Astrocyte of the hippocampus (primary cell): ENCODE measurements at regions not wholly inside any gene's neighbourhood (a gene's known extent, or its start where the extent isn't known, plus 50 kb on each side); places are given as distances from the start of the nearest gene placed in this dataset.

Experiments
- DNase-seq: peaks from one replicate; pipeline ENCODE4 v3.0.0; 2011; ENCODE audit warnings: low read depth, low spot score

DNA sequence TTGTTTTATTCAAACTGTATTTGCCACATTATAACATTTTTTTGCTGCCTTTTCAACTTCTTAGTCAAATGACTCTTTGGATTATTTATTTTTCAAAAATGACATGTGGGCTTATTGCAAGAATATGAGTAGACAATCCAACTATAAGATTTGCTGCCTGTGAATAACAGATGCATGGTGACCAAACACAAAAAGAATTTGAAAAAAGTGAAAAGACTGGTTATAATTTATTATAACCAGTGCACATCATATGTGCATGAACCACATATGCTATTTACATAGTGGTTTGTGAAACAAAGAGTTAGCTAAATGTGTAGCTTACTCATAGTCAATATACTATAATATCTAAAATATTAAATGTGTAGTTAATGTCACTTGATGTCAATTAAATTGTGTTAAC, 2086.8 kb downstream of the ARAP2 start:
- no peak for DNase-seq

DNA sequence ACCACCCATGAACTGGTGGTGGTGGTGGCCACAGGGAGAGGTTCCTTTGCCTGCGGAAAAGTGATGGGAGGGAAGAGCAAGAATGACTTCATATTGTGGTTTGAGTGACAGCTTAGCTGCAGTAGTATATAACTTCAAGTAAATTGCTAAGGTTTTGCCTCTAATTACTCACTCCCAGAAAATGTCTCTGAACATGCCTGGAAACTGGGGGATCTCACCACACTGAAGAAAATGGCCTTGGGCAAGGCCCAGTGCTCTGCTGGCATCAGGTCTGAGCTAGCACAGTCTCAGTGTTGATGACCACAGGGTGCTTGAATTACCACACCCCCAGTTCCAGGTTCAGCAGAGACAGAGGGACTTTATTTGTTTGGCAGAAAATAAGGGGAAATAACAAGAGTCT, 2085.4 kb downstream of the ARAP2 start:
- DNase-seq = peak; percentile 0

DNA sequence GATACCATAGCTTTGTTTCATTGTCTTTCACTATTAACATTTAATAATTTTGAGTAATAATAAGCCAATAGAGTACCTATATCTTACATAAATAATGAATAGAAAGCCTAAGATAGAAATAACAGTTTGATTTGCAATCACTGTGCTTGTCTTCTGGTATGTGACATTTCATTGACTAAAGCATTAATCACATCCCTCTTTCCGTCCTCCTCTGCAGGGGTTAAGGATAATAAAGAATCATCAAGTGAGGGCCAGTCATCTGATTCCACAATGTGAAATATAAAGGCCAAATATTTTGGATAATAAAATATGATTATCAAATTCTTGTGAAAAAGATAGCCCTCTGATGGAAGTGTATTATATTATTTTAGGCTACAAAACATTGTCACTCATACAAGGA, 2073.4 kb downstream of the ARAP2 start:
- no peak for DNase-seq

DNA sequence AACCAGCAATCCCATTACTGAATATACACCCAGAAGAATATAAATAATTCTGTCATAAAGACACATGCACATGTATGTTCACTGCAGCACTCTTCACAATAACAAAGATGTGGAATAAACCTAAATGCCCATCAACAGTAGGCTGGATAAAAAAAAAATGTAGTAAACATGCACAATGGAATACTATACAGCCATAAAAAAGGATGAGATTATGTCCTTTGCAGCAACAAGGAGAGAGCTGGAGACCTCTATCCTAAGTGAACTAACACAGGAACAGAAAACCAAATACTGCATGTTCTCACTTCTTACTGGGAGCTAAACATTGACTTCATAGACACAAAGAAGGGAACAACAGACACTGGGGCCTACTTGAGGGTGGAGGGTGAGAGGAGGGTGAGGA, 2067.7 kb downstream of the ARAP2 start:
- DNase-seq = no peak

DNA sequence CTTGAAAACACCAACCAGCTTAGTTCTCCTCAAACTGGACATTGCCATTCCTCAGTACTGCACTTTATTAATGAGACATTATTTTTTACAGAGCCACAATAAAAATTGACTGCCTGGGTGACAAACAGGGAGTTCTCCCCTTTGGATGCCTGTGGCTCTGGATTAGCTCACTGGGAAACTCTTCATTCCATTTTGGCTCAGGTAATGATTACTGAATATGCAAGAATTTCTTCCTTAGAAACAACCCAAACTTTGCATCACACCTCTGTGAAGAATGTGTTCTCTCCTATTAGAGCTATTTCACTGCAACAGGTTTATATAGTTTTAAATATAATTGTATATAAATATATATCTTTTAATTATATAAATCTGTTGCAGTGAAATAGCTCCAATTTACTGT, 2065.8 kb downstream of the ARAP2 start:
- DNase-seq = peak; percentile 12

DNA sequence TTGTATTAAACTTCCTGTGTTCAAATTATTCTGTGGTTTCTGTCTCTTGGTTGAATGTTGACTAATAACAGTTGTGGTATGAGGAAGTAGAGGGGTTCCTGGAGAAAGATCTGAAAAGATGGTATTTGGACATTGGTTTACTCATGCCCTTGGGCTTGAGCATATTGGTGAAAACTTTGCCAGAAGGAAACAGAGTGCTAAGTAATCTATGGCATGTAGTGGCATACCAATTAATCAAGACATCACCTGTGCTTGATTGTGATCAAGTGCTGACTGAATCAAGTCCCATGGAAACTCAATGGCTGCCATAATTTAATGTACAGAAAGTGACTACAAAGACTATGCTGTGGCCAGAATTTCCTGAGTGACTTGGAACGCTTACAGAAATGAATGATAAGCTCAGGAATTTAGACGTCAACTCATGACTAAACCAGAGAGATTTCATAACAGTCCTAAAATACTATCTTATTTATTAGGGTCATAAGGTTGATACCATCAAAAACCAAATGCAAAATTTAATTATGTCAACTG, 2062.9 kb downstream of the ARAP2 start:
- peak; percentile 69 for DNase-seq

DNA sequence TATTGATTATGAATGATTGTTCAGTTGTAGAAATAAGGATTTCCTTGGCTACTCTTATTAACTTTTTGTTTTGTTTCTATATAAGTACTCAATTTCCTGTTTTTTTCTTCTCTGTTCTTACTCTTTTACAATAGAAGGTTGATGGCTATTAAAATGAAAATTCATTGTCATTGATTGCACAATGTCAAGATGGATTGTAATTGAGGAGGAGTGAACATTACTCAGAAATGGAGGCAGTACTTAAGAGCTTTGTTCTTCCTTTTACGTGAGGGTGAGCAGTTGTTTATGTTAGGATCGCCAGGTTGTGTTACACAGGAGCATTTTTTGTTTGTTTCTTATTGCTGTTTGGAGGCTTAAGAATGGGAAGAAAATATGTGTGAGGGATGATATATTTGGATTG, 2062.4 kb downstream of the ARAP2 start:
- no peak for DNase-seq

DNA sequence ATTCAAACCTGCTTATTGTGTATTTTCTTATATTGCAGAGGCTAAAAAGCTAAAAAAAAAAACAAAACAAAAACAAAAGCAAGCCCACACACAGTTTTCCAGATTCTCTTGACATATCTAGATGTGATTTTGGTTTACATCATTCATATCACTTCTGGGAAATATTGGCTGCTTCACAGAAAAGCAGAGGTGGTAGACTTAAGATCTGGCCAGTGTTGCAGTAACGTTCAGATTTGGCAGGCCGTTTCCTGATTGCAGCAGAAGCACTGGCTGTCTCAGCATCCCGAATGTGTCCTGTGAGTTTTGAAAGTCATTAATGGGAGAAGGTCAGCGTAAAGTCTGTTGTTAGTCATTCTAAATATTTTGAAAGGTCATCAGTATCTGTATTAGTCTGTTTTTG, 2062.0 kb downstream of the ARAP2 start:
- DNase-seq = no peak

DNA sequence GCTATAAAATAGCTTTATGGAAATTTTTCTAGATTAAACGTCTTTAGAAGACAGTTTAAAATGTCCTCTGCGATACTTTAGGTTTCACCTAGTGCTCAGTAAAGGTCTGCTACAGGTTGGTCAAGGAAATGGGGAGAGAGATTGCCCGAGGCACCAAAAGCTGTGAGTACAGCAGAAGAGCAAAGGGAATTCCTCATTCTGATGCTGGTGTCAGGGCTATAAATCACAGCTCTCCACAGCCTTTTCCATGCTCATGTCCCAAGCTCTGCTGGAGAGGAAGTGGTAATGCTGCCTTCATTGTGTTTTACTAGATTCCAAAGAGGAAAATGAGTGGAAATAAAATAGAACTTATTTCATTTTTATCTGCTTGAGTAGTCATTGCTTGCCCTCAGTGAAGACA, 2060.4 kb downstream of the ARAP2 start:
- no peak for DNase-seq

DNA sequence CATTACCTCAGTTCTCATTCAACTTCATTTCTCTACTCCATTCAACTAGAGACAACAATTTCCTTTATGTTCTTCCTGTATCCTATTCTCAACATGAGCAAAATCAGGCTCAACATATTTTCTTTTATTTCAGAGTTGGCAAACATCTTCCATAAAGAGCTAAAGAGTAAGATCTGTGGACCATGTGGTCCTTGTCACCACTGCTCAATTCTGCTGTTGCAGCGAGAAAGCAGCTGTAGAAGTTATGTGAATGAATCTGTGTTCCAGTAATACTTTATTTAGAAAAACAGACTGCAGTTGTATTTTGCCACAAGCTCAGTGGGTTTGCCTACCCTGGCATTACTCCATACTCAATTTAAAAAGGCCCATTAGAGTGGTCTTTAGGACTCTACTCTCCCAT, 2057.3 kb downstream of the ARAP2 start:
- no peak for DNase-seq

DNA sequence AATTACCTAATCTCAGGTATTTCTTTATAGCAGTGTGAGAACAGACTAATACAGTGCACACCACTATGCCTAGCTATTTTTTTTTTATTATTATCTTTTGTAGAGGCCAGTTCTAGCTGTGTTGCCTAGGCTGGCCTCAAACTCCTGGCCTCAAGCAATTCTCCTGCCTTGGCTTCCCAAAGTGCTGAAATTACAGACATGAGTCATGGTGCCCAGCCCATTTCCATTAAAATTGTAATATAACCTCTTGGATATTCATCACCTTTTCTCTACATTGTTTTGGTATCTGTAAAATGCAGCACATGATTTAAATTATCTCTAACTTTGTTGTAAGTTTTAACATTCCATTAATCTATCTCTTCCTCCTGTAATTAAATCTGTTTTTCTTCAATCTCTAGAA, 2052.9 kb downstream of the ARAP2 start:
- no peak for DNase-seq

DNA sequence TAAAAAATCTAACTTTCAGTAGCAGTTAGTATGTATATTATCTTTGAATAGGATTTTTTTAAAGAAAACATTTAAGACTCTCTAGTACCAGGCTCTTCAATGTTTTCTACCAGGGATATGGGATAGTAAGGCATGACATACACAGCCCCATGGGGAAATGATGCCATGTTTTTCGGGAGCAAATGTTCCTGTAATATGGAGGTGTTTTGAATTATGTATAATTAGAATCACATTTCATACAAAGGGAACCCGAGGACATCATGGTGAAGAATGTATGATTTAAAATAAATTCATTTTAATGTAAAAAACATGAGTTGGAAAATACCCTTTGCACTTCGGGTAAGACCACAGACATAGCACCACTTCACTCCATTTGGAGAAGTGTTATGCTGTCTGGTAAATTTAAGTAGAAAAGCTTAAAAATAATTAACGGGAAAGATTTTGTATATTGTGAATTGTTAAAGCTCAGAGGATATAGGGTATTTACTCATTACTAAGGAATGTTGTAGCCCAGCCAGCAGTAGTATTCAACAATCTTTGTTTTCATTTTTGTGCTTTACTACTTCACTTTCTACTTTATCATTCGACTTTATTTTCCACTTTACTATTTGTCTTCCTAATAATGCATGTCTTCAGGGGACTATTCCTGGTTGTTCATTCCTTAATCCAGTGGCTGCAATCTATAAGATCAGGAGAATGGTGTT, 2050.7 kb downstream of the ARAP2 start:
- peak; percentile 21 for DNase-seq

DNA sequence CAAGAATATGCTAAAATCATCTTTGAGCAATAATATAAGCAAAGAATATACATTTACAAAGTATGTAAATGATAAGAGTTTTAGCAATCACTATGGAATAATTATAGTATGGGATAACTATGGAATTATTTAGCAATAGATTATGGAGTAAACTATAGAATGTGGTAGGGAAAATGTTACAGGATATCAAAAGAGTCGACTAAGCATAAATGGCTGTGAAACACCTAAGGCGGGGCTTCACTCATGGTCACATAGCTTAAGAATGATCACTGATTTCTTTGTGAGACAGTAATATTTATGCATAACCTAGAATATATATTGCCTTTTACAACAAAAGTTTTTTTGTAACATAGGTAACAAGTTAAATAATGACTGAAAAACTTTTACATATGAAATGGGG, 2049.7 kb downstream of the ARAP2 start:
- DNase-seq = no peak

DNA sequence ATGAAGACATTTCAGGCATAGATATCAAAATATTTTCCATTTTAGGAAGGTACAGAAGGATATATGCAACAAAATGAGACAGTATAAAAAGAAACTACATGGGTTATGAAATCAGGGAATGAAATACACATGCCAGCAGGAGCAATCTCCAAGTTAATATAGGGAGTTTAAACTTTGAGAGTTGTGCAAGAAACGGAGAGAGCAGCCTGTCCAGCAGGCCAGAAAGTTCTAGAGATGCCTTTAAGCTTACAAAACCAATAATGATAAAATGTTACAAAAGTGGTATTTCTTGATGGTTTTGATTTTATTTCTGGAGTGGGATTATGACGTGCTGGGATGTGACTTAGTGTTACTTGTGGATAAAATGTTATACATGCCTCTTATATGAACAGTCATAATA, 2047.9 kb downstream of the ARAP2 start:
- DNase-seq = no peak

DNA sequence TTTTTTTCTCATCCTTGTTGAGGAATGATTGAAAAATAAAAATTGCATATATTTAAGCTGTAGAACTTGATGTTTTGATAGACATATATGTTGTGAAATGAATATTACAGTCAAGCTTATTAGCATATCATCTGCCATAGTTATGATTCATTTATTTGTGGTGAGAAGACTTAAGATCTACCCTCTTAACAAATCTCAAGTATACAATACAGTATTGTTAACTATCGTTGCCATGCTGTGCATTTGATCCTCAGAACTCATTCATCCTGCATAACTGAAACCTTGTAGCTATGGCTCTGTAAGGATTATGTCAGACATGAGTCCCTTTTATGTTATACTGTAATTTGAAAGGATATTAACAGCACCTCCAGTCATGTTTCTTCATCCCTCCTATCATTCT, 2045.3 kb downstream of the ARAP2 start:
- DNase-seq = no peak

DNA sequence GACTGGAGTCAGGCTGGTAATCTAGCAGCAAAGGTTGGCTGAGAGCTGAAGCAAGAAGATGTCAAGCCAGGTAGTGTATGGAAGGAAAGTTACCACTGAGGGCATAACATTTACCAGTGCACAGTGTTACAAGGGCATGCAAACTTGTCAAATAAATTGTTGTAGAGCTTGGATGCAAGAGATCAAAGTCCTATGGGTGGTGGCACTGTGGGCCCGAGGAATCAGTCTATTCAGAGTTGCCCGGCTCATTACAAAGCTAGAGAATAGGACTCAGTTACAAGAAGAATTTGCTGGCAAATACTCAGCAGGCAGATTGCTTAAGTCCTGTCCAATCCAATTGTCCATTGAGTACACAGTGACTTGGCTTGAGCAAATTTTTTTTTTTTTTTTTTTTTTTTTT, 2043.8 kb downstream of the ARAP2 start:
- DNase-seq = no peak

DNA sequence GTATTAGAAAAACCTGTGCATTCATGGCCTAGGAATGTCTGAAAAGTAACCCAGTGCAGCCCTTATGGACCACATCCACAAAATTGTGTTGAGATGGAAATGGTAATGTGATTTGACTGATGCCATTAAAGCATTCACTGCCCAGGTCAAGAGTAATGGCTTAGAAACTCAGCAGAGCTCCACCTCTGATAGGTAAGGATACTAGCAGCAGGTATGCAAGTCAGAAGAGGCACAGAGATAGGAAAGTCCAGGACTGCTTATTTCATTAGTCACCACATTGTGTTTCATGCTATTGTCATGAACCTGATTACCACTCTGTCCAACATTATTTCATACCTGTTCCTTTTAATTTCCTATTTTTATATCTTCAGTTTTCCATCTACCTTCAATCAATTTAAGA, 2042.2 kb downstream of the ARAP2 start:
- no peak for DNase-seq

DNA sequence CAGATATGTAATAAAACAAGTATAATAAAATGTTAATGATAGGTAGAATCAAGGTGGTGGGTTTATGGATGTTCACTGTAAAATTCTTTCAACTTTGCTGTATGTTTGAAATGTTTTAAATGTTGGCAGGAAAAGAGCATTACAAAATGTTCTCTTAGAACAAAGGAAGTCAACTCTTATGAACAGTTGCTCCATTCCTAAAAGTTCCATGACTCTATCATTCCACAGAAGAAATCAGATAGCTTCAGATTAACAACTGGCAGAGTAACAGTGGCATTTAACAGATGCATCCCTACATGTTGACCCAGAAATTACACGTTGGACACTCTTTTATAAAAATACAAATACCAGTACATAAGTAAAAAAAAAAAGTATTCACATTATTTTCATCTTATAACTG, 2023.7 kb downstream of the ARAP2 start:
- DNase-seq = no peak

DNA sequence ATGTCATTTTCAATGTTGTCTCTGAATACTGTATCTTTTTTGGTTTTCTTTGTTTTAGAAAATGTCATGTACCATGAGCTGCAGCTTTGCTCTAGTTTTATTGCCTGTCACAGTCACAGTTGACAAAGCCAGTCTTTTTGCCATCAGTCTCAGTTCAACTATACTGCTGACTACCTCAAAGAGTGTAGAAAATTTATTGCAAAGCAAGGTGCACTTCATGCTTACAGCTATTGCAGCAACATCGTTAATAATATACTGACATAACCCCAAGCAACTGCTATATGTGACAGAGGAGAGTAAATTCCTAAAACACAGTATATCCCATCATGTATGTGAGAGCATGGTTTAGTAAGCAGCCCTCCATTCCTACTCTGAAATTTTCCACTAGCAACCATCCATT, 2022.3 kb downstream of the ARAP2 start:
- DNase-seq = no peak

DNA sequence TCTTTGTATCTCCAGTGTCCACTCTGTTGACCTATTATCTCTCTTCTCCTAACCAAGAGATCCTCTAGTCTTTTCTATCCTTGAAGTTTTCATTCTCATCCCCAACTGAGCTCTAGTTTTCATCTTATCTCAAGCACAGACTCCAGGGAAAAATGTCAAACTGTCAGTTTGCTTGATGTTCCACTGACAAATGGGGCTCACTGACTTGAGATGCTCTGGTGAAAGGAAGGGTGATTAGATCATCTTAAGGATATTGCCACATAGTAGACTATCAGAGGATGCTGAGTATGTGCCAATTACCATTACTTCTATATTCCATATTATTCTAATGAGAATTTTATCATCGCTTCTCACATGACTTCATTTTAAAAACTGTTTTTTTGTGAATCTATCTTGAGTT, 2008.2 kb downstream of the ARAP2 start:
- DNase-seq = no peak

DNA sequence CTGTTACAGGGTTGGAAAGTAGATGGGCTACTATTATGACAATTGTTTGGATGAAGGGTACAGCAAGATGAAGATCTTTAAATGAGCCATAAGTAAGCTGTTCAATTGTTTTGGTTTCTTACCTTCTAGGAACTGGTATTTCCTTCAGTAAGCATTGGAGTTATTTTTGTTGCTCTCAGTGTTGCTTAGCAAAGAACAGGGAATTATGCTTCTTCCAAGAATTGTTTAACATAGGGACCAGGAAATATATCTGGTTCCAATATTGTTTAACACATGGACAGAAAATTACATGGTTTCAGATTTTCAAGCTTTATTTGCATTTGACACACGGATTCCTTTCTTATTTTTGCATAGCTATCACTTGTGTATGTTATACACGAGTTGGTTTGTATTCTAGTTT, 1999.0 kb downstream of the ARAP2 start:
- DNase-seq = no peak

DNA sequence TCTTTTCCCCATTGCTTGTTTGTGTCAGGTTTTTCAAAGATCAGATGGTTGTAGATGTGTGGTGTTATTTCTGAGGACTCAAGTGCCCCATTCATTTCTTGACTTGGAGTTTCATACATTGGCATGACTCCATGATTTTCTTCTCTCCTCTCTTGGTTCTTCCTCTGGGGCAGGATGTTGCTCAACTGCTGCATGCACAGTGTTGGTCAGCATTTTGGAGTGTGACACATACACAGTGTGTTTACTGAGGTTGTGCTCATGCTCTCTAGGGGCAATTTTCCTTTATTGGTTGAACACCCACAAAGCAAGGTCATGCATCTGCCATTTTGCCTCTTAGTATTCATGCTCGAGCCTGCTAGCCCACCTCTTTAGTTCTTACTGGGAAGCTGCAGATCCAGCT, 1993.8 kb downstream of the ARAP2 start:
- DNase-seq = no peak

DNA sequence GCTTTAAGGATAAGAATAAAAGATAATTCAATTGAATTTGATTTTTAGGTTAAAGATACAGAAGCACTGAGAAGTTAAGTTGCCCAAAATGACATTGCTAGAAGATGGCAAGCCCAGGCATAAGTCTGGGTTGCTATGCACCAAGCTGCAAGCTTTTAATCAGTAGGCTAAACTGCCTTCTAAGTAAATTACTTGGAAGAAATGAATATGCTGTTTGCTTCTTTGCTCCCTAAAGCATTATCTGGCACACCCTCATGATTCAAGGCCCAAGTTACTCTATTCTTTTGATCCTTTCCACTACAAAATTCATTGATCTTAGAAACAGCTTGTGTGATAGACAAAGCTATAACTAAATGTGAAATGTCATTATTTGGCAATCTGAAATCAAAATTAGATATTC, 1991.1 kb downstream of the ARAP2 start:
- no peak for DNase-seq

DNA sequence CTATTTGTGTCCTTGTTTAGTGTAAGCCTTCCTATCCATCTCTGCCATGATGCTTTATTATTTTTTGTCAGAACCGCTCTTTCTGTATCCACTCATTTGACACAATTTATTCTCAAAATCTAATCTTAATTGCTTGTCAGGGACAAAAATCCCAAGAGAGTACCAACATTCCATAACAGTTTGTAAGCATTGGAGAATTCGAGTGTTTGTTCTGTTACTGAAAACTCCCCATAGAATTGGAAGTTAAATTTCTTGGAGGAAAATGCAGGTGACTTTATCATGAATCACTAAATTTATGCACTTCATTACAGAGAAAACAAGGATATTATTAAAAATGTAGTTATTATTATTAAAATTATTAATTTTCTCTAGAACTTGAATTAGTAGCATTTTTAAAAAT, 1986.1 kb downstream of the ARAP2 start:
- peak; percentile 4 for DNase-seq
